ENCODE measurements at regions not wholly inside any gene's neighbourhood (a gene's known extent, or its start where the extent isn't known, plus 50 kb on each side); places are given as distances from the start of the nearest gene placed in this dataset.
"Not testable (repeated sequence)": the region's sequence is repeated elsewhere in the genome, so short reads cannot be mapped to it uniquely, and the experiment has no call there.

GRCh38 chr10:55237462-55237861 is 436.4 kb upstream of the PCDH15 start:
- DNase-seq (ENCODE audit: low read depth) = no peak

- no peak for DNase-seq (ENCODE audit: low read depth)
Observed at GRCh38 chr10:55233505-55233904, 432.5 kb upstream of the PCDH15 start.

- DNase-seq (ENCODE audit: low read depth) = no peak
Observed at GRCh38 chr10:55233090-55233489, 432.1 kb upstream of the PCDH15 start.

GRCh38 chr10:55232553-55232952 is 431.5 kb upstream of the PCDH15 start:
- DNase-seq (ENCODE audit: low read depth) = no peak

GRCh38 chr10:55227967-55228366 is 426.9 kb upstream of the PCDH15 start:
- no peak for DNase-seq (ENCODE audit: low read depth)

GRCh38 chr10:55224007-55224781 is 423.2 kb upstream of the PCDH15 start:
- no peak for DNase-seq (ENCODE audit: low read depth)

- DNase-seq (ENCODE audit: low read depth) = no peak
Observed at GRCh38 chr10:55223352-55223751, 422.3 kb upstream of the PCDH15 start.

GRCh38 chr10:55220975-55221374 is 419.9 kb upstream of the PCDH15 start:
- DNase-seq (ENCODE audit: low read depth) = no peak

GRCh38 chr10:55215699-55216098 is 414.7 kb upstream of the PCDH15 start:
- no peak for DNase-seq (ENCODE audit: low read depth)

- no peak for DNase-seq (ENCODE audit: low read depth)
Observed at GRCh38 chr10:55214608-55215007, 413.6 kb upstream of the PCDH15 start.

- DNase-seq (ENCODE audit: low read depth) = no peak
Observed at GRCh38 chr10:55212051-55212450, 411.0 kb upstream of the PCDH15 start.

- no peak for DNase-seq (ENCODE audit: low read depth)
Observed at GRCh38 chr10:55203874-55204273, 402.8 kb upstream of the PCDH15 start.

- no peak for DNase-seq (ENCODE audit: low read depth)
Observed at GRCh38 chr10:55203319-55203718, 402.3 kb upstream of the PCDH15 start.

- no peak for DNase-seq (ENCODE audit: low read depth)
Observed at GRCh38 chr10:55200020-55200419, 399.0 kb upstream of the PCDH15 start.

- no peak for DNase-seq (ENCODE audit: low read depth)
Observed at GRCh38 chr10:55191236-55191860, 390.3 kb upstream of the PCDH15 start.

GRCh38 chr10:55183993-55184392 is 383.0 kb upstream of the PCDH15 start:
- no peak for DNase-seq (ENCODE audit: low read depth)

- DNase-seq (ENCODE audit: low read depth) = no peak
Observed at GRCh38 chr10:55180357-55180756, 379.3 kb upstream of the PCDH15 start.

GRCh38 chr10:55174419-55174818 is 373.4 kb upstream of the PCDH15 start:
- no peak for DNase-seq (ENCODE audit: low read depth)

GRCh38 chr10:55169493-55169892 is 368.5 kb upstream of the PCDH15 start:
- DNase-seq (ENCODE audit: low read depth) = no peak

- DNase-seq (ENCODE audit: low read depth) = no peak
Observed at GRCh38 chr10:55168343-55168742, 367.3 kb upstream of the PCDH15 start.

- DNase-seq (ENCODE audit: low read depth) = no peak
Observed at GRCh38 chr10:55163388-55163979, 362.5 kb upstream of the PCDH15 start.

- not testable (repeated sequence) for DNase-seq (ENCODE audit: low read depth)
Observed at GRCh38 chr10:55162321-55162720, 361.3 kb upstream of the PCDH15 start.

- no peak for DNase-seq (ENCODE audit: low read depth)
Observed at GRCh38 chr10:55160655-55161283, 359.7 kb upstream of the PCDH15 start.
